Ishikawa (cell line): ENCODE measurements at regions not wholly inside any gene's neighbourhood (a gene's known extent, or its start where the extent isn't known, plus 50 kb on each side); places are given as distances from the start of the nearest gene placed in this dataset.

ENCODE experiments used
- CEBPB ChIP-seq: IDR thresholded peaks from 2 replicates; pipeline ENCODE4 v1.6.1; 2012
- CREB1 ChIP-seq: IDR thresholded peaks from 2 replicates; pipeline ENCODE4 v1.6.1; 2012; ENCODE audit warnings: low read depth
- EGR1 ChIP-seq: IDR thresholded peaks from 2 replicates; pipeline ENCODE4 v1.6.1; 2012
- EP300 ChIP-seq: IDR thresholded peaks from 2 replicates; pipeline ENCODE4 v1.6.1; 2012; ENCODE audit warnings: borderline replicate concordance
- FOXM1 ChIP-seq: IDR thresholded peaks from 2 replicates; pipeline ENCODE4 v1.6.1; 2012; ENCODE audit warnings: low read depth, borderline replicate concordance
- NFIC ChIP-seq: IDR thresholded peaks from 2 replicates; pipeline ENCODE4 v1.6.1; 2012
- RAD21 ChIP-seq: IDR thresholded peaks from 2 replicates; pipeline ENCODE4 v1.6.1; 2012; ENCODE audit warnings: low read depth
- TAF1 ChIP-seq: IDR thresholded peaks from 2 replicates; pipeline ENCODE4 v1.6.1; 2012; ENCODE audit warnings: low read depth, mild to moderate bottlenecking
- TCF12 ChIP-seq: IDR thresholded peaks from 2 replicates; pipeline ENCODE4 v1.6.1; 2012; ENCODE audit warnings: low read depth
- TEAD4 ChIP-seq: IDR thresholded peaks from 2 replicates; pipeline ENCODE4 v1.6.1; 2012
- YY1 ChIP-seq: IDR thresholded peaks from 2 replicates; pipeline ENCODE4 v1.6.1; 2012; ENCODE audit warnings: low read depth
- ZBTB7A ChIP-seq: IDR thresholded peaks from 2 replicates; pipeline ENCODE4 v1.6.1; 2012; ENCODE audit warnings: low read depth
- TF ChIP-seq, protein P1 (sequence below): IDR thresholded peaks from 2 replicates; pipeline ENCODE4 v1.6.1; 2012
- TF ChIP-seq, protein P2 (sequence below): IDR thresholded peaks from 2 replicates; pipeline ENCODE4 v1.6.1; 2012
- TF ChIP-seq, protein P3 (sequence below): IDR thresholded peaks from 2 replicates; pipeline ENCODE4 v1.6.1; 2012; ENCODE audit warnings: low read depth, mild to moderate bottlenecking

DNA sequence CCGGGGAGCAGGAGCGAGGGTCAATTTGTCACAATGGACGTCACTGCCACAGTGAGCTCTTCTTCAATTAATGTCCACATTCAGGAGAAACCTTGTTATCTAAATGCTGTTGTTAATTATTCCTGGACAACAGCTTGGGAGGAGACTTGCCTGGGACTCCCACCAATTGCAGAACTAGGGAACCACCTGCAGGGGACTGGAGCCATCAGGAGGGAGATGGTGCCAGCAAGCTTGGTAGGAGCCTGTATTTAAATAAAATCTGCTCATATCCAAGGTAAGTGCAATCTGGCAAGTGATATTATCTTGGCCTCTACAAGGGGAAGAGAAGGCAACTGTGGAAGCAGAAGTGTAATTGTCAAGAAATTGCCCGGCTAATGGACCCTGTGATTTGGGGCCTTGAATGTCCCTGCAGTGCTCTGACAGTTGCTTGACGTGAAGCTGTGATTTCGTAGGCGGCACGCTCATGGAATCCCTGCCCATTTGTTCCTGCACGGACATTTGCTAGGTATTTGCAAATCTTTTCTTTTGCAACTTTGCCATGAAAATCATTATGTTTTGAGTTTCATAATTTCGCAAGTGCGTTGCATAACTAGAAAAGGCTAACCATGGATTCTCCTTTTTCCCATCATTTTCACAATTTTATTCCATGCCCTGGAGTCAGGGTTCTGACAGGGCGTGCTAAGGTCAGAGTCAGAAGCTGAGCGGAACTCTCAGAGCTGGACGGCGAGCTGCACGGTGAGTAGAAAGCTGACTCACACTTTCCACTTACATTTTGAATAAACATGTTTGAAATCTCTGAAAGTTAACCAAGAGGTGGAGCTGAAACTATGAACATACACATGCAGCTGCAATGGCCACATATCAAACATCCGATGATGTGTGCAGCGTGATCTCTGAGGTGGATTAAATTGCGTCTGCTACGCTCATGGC, 84.9 kb upstream of the TCERG1L start:
- no peak for TF ChIP-seq CEBPB
- TF ChIP-seq, protein P1, sequence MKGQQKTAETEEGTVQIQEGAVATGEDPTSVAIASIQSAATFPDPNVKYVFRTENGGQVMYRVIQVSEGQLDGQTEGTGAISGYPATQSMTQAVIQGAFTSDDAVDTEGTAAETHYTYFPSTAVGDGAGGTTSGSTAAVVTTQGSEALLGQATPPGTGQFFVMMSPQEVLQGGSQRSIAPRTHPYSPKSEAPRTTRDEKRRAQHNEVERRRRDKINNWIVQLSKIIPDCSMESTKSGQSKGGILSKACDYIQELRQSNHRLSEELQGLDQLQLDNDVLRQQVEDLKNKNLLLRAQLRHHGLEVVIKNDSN = no peak
- TF ChIP-seq, protein P2, sequence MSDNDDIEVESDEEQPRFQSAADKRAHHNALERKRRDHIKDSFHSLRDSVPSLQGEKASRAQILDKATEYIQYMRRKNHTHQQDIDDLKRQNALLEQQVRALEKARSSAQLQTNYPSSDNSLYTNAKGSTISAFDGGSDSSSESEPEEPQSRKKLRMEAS = no peak
- TF ChIP-seq TEAD4 = no peak

DNA sequence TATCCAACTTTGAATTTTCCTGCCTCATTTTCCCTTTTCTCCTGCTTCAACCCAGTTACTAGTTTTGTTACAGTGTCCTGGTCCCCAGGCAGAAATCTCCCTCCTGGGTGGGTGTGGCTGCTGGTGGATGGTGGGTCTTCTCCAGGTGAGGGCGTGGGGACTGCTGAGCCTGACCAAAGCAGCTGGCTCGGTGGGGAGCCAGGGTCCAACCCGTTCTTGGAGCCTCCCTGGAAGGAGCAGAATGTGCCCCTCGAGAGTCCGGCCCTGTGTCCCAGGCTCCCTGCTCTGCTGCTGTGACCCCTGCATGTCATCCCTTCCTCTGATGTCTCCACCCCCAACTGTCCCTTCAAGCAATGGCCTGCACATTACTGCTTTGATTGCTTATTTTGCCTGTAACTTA, 86.6 kb upstream of the TCERG1L start:
- no peak for TF ChIP-seq CEBPB
- no peak for TF ChIP-seq ZBTB7A
- TF ChIP-seq EGR1 = no peak
- TF ChIP-seq EP300 = no peak
- TF ChIP-seq TCF12 = no peak
- TF ChIP-seq FOXM1 = no peak
- no peak for TF ChIP-seq CREB1
- TF ChIP-seq, protein P3, sequence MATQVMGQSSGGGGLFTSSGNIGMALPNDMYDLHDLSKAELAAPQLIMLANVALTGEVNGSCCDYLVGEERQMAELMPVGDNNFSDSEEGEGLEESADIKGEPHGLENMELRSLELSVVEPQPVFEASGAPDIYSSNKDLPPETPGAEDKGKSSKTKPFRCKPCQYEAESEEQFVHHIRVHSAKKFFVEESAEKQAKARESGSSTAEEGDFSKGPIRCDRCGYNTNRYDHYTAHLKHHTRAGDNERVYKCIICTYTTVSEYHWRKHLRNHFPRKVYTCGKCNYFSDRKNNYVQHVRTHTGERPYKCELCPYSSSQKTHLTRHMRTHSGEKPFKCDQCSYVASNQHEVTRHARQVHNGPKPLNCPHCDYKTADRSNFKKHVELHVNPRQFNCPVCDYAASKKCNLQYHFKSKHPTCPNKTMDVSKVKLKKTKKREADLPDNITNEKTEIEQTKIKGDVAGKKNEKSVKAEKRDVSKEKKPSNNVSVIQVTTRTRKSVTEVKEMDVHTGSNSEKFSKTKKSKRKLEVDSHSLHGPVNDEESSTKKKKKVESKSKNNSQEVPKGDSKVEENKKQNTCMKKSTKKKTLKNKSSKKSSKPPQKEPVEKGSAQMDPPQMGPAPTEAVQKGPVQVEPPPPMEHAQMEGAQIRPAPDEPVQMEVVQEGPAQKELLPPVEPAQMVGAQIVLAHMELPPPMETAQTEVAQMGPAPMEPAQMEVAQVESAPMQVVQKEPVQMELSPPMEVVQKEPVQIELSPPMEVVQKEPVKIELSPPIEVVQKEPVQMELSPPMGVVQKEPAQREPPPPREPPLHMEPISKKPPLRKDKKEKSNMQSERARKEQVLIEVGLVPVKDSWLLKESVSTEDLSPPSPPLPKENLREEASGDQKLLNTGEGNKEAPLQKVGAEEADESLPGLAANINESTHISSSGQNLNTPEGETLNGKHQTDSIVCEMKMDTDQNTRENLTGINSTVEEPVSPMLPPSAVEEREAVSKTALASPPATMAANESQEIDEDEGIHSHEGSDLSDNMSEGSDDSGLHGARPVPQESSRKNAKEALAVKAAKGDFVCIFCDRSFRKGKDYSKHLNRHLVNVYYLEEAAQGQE = no peak
- TF ChIP-seq TEAD4 = no peak
- no peak for TF ChIP-seq NFIC
- TF ChIP-seq YY1 = no peak
- no peak for TF ChIP-seq RAD21
- TF ChIP-seq, protein P1 = no peak
- TF ChIP-seq TAF1 = no peak
- TF ChIP-seq, protein P2 = no peak

DNA sequence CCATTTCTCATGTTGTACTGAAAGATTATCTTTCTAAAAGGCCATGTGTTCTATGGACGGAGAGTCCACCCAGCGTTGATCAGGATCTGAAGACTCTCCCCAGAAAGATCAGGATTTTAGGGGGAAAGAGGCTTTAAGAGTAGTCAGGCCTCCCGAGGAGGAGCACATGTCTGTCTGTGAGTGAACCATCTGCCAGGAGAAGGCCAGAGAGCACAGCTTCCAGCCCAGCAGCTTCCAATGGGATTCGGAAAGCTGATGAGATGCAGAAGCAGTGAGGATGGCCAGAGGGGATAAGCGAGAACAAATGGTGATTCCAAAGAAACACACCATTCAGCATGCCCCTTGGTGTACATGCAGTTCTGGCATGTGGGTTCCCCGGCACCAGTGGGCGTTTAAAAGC, 88.5 kb upstream of the TCERG1L start:
- TF ChIP-seq FOXM1 (no peak), EGR1 (no peak), NFIC (no peak), ZBTB7A (no peak), TAF1 (no peak), CEBPB (no peak), CREB1 (no peak), YY1 (no peak), TCF12 (no peak), RAD21 (no peak), TEAD4 (no peak), EP300 (no peak)
- TF ChIP-seq, protein P3 = no peak
- TF ChIP-seq, protein P1 = no peak
- TF ChIP-seq, protein P2 = no peak

DNA sequence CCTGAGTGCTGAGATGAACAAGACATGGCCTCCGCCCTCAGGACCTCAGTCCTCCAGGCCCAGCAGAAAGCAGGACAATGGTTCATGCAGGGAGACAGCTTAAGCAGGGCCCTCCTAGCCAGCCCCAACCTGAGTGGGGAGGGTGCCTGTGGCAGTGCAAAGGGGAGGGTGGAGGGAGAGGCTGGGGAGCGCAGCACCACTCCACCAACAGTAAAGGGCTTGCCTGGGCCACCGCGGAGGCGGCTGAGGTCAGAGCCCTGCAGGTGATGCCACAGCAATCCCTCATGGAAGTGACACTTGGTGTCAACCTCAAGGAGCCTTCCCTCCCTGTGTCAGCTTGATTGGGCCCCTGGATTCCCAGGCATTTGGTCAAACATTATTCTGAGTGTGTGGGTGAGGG, 89.0 kb upstream of the TCERG1L start:
- TF ChIP-seq TCF12 (no peak), YY1 (no peak), NFIC (no peak), TAF1 (no peak), RAD21 (no peak), EGR1 (no peak)

DNA sequence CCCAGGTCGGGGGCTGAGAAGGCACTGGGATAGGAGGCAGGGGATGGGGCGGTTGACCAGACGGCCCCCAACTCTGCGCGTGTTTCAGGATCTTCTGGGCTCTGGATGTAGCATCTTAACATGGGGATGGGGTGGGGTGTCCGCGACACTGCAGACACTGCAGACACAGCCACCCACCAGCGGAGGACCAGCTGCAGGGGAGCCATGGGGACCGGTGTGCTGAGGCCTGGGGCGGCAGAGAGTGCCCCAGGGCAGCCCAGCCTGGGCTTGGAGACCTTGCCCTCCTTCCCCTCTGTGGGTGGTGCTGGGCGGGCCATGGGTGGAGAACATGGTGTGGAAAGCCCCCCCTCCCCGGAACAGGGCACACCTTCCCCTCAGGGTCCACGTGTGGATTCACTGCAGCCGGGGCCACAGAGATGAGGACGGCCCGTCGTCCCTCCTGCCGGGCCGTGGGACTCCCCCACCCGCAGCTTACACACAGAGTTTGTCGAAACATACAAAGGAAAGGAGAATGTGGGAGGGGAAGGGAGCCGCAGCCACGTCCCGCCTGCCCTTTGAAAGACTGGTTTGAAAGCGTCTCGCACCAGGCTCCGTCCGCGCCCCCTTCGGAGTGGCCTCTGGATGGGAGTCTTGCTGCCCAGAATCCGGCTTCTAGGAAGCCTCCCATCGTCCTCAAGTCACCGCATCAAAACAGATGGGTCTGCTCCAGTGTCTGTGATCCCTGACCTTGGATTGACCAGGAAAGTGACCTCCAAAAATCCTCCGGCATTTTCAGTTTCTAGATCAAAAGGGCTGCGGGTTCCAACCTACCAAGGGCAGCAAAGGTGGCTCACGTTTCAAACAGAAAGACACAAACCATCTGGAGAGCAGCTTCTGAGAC, 91.5 kb upstream of the TCERG1L start:
- no peak for TF ChIP-seq ZBTB7A
- TF ChIP-seq, protein P2 = no peak
- TF ChIP-seq, protein P1 = no peak
- no peak for TF ChIP-seq TEAD4
- TF ChIP-seq RAD21 = no peak
- TF ChIP-seq CEBPB = no peak
- no peak for TF ChIP-seq CREB1
- no peak for TF ChIP-seq YY1
- TF ChIP-seq, protein P3 = no peak
- TF ChIP-seq FOXM1 = no peak
- no peak for TF ChIP-seq EGR1
- no peak for TF ChIP-seq TCF12
- no peak for TF ChIP-seq NFIC
- TF ChIP-seq TAF1 = no peak
- no peak for TF ChIP-seq EP300
